ENCODE measurements at regions not wholly inside any gene's neighbourhood (a gene's known extent, or its start where the extent isn't known, plus 50 kb on each side); places are given as distances from the start of the nearest gene placed in this dataset.
"Not testable (repeated sequence)": the region's sequence is repeated elsewhere in the genome, so short reads cannot be mapped to it uniquely, and the experiment has no call there.

GRCh38 chrX:16067886-16068515 lies 55.4 kb upstream of the GRPR start:
- DNase-seq (ENCODE audit: low read depth, low spot score), result no peak

DNA sequence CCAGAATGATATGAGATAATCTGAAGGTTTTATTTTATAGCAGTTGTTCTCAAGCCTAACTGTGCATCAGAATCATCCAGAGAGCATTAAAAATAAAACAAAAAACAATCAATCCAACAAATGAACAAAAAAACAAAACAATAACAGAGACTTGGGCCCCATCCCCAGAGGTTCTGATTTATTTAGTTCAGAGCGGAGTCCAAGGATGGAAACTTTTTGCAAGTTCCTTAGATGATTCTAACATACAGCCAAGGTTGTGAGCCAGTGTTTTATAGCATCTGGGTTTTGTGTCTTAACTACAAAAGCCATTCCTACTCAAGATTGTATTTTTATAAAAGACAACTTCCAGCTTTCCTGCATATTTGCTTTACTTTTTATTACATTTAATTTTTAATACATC lies 59.4 kb upstream of the GRPR start:
- DNase-seq (ENCODE audit: low read depth, low spot score), result no peak

GRCh38 chrX:16063141-16063540 lies 60.2 kb upstream of the GRPR start:
- no peak for DNase-seq (ENCODE audit: low read depth, low spot score)

DNA sequence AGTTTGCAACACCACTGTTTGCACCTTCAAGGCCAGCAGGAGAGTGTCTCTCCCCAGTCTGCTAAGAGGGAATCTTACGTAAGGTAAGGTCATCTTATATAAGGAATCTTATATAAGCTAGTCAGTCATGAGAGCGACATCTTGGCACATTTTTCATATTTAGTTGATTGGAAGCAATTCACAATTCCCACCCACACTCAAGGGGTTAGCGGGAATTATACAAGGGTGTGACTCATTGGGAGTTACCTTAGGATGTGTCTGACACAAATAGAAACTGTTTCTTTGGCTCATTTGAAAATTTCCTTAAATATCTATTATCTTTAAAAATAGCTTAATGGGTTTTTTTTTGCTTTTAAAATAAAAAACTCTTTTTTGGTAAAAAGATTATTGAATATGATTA lies 62.1 kb upstream of the GRPR start:
- no peak for DNase-seq (ENCODE audit: low read depth, low spot score)

GRCh38 chrX:16060252-16060651 lies 63.1 kb upstream of the GRPR start:
- no peak for DNase-seq (ENCODE audit: low read depth, low spot score)

GRCh38 chrX:16049126-16049525 lies 74.2 kb upstream of the GRPR start:
- not testable (repeated sequence) for DNase-seq (ENCODE audit: low read depth, low spot score)

DNA sequence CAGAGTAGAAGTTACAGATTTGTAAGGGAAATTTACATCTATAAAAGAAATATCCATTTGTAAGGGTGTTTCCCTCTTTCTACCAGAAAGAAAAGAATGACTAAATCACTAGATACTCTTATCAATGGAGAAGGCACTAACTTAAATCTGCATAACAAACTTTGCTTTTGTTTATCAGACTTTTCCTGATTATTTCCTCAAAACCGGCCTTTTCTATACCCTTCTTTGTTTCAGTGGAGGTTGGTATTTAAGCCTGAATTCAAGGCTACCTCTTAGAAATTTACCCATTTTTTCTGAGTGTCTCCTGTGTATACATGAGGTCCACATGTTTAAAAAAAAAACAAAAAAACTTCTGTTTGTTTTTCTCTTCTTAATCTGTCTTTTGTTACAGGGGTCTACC lies 80.4 kb upstream of the GRPR start:
- DNase-seq (ENCODE audit: low read depth, low spot score), result no peak

DNA sequence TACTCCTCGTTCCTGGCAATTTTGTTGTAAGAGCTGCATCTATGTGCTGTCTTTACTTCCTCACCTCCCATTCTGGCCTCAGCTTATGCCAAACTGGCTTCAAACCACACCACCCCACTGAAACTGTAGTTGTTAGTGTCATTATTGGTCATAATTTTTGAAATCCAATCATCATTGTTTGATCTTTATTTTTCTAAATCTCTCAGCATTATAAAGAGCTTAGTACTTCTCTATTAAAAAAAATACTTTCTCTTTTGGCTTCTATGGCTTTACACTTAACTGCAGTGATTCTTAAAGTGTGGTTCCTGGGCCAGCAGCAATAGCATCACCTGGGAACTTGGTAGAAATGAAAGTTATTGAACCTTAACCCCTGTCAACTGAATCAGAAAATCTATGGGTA lies 83.5 kb upstream of the GRPR start:
- DNase-seq (ENCODE audit: low read depth, low spot score), result no peak

GRCh38 chrX:16039363-16039762 lies 84.0 kb upstream of the GRPR start:
- no peak for DNase-seq (ENCODE audit: low read depth, low spot score)

DNA sequence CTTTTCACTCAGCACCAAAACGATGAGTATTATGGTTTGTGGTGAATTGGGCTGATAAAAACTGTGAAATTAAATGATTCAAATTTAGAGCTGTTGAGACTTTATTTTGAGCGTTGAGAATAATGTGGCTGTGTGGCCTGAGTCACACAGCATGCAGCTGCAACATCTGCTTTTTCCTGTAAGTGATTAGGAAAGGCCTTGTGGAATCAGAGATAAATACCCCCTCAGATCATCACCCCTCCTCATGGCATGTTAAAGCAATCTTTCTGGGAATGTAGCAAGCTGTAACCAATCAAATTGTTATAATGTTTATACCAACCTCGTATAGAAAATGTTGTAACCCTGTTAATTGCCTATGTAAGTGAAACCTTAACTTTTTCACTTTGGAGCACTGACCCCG lies 90.0 kb upstream of the GRPR start:
- no peak for DNase-seq (ENCODE audit: low read depth, low spot score)

DNA sequence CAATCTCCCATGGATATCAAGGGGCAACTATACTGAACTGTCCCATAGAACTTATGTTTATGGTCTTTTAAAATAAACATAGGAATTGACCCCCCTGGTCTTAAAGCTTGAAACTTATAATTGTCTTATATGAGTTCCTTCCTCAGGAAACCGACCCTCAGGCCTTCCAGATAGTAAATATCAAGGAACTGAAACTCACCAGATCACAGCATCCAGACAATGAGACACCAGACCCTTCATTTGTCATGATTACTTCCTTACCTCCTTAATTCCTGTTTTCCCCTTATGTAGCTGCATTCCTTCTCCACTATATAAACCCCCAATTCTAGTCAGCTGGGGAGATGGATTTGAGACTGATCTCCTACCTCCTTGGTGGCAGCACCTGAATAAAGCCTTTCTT lies 94.8 kb upstream of the GRPR start:
- no peak for DNase-seq (ENCODE audit: low read depth, low spot score)

- DNase-seq (ENCODE audit: low read depth, low spot score), result no peak
Observed at GRCh38 chrX:16023790-16024734, 99.3 kb upstream of the GRPR start.

DNA sequence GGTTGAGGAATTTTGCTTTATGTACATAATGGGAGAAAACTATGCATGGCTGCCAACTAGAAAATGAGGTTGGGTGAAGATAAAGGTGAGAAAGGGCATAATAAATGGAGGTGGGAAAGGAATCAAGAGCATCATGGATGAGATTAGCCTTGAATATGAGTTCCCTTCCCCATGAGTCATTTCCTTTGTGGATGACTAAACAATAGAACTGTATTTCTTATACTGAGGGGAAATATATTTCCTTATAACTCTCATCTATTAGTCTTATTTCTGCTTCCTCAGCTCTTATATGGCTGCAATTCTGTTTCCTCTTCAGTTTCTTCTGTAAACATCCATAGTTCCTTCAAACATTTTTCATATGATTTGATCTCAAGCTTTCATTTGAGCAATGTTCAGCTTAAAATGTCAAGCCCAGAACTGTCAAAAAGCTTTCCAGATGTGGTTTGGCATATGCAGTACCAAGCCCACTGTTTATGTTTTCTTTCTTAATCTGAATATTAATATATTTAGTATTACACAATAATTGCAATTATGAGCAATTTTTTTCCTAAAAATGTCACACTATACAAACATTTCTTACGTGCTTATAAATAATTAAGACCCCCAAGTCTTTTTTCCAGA lies 100.7 kb upstream of the GRPR start:
- no peak for DNase-seq (ENCODE audit: low read depth, low spot score)

DNA sequence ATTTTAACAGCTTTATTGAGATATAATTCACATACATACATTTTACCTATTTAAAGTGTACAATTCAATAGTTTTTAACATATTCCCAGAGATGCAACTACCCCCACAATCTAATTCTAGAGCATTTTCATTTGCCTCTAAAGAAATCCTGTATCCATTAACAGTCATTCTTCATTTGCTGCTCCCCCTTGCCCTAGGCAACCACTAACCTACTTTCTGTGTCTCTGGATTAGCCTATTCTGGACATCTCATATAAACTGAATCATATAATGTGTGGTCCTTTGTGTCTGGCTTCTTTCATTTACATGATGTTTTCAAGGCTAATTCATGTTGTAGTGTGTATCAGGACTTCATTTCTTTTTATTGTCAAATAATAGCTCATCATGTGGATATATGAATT lies 105.1 kb upstream of the GRPR start:
- no peak for DNase-seq (ENCODE audit: low read depth, low spot score)

- DNase-seq (ENCODE audit: low read depth, low spot score), result no peak
Observed at GRCh38 chrX:16014171-16014570, 109.2 kb upstream of the GRPR start.

- no peak for DNase-seq (ENCODE audit: low read depth, low spot score)
Observed at GRCh38 chrX:16012250-16012649, 111.1 kb upstream of the GRPR start.

DNA sequence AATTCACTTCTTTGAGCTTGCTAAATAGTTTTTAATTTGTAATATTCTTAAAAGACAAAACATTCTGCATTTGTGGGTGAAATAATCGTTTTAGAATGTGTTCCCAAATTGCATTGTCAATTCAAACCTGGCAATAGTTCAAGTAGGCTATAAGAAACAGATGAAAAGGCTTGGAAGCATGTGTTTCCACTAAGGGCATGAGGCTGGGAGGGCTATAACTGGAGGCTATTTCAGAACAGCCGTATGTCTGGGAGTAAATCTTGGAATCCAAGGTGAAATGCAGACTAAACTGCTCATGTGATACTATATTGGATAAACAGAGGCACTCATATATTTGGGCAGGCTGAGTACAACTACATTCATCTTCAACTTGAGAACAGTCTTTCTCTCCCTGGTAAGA lies 117.4 kb upstream of the GRPR start:
- DNase-seq (ENCODE audit: low read depth, low spot score), result no peak

- DNase-seq (ENCODE audit: low read depth, low spot score), result no peak
Observed at GRCh38 chrX:16002185-16002584, 121.2 kb upstream of the GRPR start.

DNA sequence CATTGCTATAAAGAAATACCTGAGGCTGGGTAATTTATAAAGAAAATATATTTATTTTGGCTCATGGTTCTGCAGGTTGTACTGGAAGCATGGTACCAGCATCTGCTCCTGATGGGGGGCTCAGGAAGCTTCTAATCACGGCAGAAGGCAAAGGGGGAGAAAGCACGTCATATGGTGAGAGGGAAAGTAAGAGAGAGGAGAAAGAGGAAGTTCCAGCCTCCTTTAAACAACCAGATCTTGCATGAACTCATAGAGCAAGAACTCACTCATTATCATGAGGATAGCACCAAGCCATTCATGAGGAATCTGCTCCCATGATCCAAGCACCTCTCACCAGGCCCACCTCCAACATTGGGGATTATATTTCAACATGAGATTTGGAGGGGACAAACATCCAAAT lies 125.0 kb upstream of the GRPR start:
- no peak for DNase-seq (ENCODE audit: low read depth, low spot score)

- no peak for DNase-seq (ENCODE audit: low read depth, low spot score)
Observed at GRCh38 chrX:15989716-15990115, 133.6 kb upstream of the GRPR start.

DNA sequence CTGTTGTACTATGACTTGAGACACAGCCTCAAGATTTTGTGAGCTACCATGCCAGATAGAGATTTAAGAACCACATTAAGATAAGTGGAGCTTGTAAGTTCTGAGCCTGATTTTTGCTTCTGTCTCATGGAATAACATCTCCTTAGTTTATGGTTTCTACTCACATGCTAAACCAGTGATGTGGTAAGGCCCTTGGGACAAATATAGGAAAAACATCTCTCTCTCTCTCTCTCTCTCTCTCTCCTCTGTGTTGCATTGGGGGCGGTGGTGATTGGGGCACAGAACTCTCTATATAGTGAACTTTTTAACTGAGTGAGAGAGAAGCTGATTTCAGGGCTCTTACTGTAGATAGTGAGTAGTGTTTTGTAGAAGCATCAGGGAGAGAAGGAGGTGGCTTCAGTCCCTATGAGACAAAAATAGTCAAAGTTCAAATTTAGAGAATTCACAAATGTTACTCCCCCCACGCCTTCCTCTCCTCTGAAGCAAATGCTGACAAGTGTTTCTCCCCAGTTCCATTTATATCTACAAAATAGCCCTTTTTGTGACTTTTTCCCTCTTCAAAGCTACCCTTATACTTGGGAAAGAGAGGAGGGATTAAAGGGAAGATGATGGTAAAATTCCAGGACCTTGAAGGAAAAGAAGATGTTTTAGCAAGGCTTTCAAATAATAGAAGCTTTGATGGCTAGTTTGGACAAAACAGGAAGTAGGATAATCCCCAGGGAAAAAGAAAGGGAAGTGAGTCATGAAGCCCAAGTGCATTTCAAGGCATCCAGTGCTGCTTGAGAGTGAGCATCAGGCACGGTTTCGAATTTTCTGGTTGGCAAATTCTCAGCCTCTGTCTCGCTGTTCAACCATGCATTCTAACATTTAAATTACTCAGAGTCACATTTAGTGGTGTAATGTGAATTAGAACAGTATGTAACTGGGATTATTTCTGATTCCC lies 134.3 kb upstream of the AP1S2 start:
- no peak for DNase-seq (ENCODE audit: low read depth, low spot score)

DNA sequence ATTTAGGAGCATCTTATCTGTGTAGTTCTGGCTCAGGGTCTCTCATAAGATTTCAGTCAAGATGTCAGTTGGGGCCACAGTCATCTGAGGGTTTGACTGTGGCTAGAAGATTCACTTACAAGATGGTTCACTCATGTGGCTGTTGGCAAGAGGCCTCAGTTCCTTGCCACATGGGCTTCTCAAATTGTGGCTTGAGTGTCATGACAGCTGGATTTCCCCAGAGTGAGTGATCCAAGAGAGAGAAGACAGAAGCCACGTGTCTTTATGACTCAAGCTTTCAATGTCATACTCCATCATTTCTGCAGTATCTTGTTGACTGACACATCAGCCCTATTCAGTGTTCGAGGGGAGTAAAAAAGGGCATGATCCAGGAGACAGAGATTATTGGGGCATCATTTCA lies 131.3 kb upstream of the AP1S2 start:
- DNase-seq (ENCODE audit: low read depth, low spot score), result no peak
